HFF-Myc (cell line): ENCODE measurements at regions not wholly inside any gene's neighbourhood (a gene's known extent, or its start where the extent isn't known, plus 50 kb on each side); places are given as distances from the start of the nearest gene placed in this dataset.

Experiments used
- DNase-seq: peaks from one replicate; pipeline ENCODE4 v3.0.0-alpha.2; 2011; ENCODE audit warnings: low read depth; ENCODE audit errors: extremely low read depth
- H3K4me3 ChIP-seq: replicated peaks from 2 replicates; pipeline ENCODE4 v1.5.1; 2011; ENCODE audit warnings: low read depth, mild to moderate bottlenecking, control low read depth, low read length
- TF ChIP-seq, protein P1 (sequence below): IDR thresholded peaks from 2 replicates; pipeline ENCODE4 v1.5.1; 2012; ENCODE audit warnings: mild to moderate bottlenecking, low read depth, low read length, control low read depth; ENCODE audit errors: missing control alignments

DNA sequence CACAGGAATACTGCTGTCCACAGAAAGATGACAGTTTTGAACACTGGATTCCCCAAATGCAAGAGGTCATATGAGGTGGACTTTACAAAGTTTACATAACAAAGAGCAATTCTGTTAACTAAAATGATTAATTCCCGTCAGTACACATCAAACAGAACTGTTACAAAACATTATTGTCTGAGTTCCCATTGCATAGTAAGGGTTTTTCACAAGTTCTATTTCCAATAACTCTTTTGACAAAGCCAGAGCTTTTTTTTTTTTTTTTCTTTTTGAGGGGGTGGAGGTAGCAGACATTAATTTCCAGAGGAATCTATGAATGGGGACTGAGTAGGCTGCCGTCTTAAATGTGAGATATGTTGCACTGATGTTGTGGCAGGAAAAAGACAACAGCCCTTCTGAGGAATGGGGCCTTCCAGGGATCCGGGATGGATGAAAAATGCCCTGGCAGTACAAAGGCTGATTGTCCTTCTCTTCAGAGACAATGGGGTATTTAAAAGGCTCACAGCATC lies 178.1 kb upstream of the KBTBD8 start:
- no peak overlapping the region for H3K4me3 ChIP-seq
- no peak for DNase-seq
- TF ChIP-seq, protein P1, sequence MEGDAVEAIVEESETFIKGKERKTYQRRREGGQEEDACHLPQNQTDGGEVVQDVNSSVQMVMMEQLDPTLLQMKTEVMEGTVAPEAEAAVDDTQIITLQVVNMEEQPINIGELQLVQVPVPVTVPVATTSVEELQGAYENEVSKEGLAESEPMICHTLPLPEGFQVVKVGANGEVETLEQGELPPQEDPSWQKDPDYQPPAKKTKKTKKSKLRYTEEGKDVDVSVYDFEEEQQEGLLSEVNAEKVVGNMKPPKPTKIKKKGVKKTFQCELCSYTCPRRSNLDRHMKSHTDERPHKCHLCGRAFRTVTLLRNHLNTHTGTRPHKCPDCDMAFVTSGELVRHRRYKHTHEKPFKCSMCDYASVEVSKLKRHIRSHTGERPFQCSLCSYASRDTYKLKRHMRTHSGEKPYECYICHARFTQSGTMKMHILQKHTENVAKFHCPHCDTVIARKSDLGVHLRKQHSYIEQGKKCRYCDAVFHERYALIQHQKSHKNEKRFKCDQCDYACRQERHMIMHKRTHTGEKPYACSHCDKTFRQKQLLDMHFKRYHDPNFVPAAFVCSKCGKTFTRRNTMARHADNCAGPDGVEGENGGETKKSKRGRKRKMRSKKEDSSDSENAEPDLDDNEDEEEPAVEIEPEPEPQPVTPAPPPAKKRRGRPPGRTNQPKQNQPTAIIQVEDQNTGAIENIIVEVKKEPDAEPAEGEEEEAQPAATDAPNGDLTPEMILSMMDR: no peak

DNA sequence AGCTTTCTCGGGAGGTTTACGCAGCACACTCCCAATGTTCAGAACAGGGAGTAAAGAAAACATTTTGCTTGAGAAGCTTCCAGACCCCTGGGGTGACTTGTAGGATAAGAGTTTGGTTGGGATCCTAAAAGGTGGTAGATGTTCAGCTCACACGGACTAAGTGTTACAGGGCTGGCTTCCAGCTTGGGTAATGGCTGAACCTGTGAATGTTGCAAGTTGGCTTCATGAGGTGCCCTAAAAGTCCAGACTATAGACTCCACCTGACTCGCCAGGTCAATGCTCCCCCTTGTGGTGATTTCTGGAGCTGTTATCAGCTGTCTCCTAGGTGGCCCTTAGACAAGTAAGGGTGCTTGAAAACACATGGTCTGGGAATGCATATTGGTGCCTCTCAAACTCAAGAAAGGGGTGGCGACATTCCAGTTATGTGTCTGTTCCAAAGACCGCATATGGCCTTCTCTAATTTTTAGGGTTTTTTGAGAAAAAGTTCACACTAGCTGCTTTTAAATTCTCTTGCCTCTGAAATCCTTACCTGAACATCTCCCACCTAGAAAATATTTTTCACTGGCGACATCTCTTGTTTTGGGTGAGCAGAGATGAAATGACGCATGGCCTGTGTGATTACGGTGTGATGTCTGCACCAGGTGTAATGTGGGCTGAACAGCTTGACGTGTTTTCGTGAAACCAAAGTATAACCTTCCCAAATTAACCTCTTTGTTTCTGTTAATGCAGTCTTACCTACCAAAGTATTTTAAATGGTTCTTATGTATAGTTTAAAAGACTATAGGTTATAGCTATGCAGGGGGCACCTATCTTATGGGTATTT lies 175.7 kb upstream of the KBTBD8 start:
- TF ChIP-seq, protein P1: peak; percentile 84
- H3K4me3 ChIP-seq: no peak overlapping the region
- DNase-seq: peak; percentile 46

DNA sequence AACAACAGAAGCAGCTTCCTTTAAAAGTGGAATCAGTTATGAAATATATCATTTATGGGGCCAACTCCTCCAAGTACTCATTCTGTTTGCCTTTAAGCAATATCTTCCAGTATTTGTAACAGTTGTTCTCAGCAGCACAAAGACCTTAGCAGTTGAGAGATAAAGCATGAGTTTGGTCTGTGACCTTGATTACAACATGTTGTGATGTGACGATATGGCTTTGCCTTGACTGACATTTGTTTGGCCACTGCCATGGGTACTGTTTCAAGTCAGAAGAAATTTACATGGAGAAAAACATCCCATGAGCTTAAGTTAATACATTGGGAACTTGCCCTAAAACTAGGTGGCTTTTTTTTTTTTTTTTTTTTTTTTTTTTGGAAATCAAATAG lies 175.1 kb upstream of the KBTBD8 start:
- H3K4me3 ChIP-seq: no peak overlapping the region
- no peak for DNase-seq
- TF ChIP-seq, protein P1: no peak

DNA sequence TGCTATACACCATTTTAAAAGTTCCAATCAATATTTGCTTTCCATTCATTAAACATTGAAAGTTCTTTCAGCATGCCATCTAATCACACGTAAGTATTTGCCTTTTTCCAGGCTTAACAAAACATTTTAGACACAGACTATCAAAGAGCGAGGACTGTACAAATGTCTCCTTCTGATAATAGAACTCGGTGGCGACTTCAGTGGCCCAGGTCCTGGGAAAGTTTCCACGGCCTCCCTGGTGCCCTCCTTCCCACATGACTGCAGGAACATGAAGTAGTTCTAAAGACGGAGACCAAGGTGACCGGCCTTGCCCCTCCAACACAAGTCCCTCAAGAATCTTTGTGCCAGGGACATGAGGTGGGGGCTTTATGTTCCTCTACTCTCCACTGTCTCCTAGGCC lies 174.6 kb upstream of the KBTBD8 start:
- no peak overlapping the region for H3K4me3 ChIP-seq
- no peak for DNase-seq
- TF ChIP-seq, protein P1: no peak

DNA sequence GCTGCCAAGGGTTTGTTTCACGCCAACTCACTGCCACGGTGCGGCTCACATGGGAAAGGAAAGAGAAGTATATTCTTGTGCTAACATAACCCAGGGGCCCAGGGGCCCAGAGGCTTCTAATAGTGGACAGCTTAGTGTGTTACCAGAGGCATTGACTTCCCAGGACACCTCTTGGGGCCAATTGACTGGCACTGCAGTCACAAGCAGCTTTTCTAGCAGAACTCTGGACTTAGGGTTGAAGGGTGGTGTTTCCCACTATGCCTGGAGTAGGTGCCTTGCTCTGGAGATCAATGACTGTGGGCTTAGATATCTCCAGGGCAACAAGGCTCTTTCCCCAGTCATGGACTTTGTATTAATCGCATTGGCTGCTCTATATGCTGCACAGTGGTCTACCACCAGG lies 172.7 kb upstream of the KBTBD8 start:
- DNase-seq: no peak
- no peak overlapping the region for H3K4me3 ChIP-seq
- TF ChIP-seq, protein P1: no peak

DNA sequence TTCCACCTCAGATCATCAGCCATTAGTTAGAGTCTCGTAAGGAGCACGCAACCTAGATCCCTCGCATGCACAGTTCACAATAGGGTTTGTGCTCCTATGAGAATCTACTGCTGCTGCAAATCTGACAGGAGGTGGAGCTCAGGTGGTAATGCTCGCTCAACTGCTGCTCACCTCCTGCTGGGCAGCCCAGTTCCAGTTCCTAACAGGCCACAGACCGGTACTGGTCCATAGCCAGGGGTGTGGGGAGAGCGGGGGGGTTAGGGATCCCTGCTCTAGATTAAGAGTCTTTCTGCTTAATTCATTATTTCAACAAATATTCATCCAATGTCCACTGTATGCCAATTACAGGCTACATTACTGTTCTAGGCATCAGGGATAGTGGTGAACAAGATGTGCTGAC lies 170.4 kb upstream of the KBTBD8 start:
- H3K4me3 ChIP-seq: no peak overlapping the region
- TF ChIP-seq, protein P1: no peak
- no peak for DNase-seq
